Adrenal gland (tissue), 5 donors: ENCODE measurements at regions not wholly inside any gene's neighbourhood (a gene's known extent, or its start where the extent isn't known, plus 50 kb on each side); places are given as distances from the start of the nearest gene placed in this dataset.
"Not testable (repeated sequence)": the region's sequence is repeated elsewhere in the genome, so short reads cannot be mapped to it uniquely, and the experiment has no call there.

ENCODE experiments used
- POLR2A ChIP-seq, 2 donors: fragments of 450-650 bp; IDR thresholded peaks; one replicate each; pipeline ENCODE4 v1.6.1; 2017; ENCODE audit warnings: antibody characterized with exemption in 2 of 2, mild to moderate bottlenecking in 2 of 2, moderate library complexity in 1 of 2
- TF ChIP-seq, protein P1 (sequence below), 6 experiments: fragments of 450-650 bp in 4 of 6; fragments of 200-600 bp in 2 of 6; sonication (generic) in 1 of 6; IDR thresholded peaks; 1 replicate in 5 of 6; 2 replicates in 1 of 6; pipeline versions ENCODE4 v1.5.1 to v1.8.0; 2016 to 2021; ENCODE audit warnings: antibody characterized with exemption in 6 of 6, mild to moderate bottlenecking in 2 of 6, moderate library complexity in 1 of 6
- donor health status: DM: no; HTN: no; CAD: no.

DNA sequence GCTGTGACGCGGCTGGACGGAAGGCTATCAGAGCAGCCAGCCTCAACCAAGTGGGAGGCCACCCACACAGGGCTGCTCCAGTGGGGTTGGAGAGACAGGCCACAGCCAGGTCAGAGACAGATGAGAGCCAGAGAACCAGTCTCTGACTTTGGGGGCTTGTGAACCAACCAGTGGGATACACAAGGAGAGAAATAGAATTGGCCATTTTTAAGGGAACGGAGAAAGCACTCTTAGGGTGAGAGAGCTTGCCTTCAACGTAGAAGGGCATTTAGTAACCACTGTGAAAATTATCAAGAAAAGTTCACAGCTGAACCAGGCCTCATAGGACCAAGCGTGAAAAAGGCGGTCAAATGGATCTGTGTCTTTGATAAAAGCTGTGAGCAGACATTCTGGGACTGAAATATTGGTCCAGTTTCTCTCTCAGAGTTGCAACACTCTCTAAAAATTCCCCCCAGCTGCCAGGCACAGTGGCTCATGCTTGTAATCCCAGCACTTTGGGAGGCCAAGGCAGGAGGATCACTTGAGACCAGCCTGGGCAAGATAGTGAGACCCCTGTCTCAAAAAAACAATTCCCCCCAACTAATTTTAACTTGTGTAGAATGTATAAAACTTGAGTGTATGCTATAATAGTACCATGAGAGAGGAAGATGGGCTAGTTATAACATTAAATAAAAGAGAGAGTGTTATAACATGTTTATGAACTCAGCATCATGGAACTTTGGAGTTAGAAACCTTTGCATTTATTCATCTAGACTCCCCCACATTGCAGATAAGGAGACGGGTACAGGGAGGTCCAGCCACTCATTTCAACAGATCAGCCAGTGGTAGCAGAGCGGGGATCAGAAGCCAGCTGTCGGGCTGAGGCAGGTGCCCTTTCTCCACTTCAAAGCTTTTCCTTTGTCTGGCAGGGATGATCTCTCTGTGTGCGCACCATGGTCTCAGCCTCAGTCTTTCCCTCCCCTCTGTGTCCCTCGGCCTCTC lies 132.2 kb downstream of the NPIPB11 start:
- TF ChIP-seq POLR2A (IDR thresholded peaks at IDR 0.05), result not testable (repeated sequence)
- TF ChIP-seq, protein P1, sequence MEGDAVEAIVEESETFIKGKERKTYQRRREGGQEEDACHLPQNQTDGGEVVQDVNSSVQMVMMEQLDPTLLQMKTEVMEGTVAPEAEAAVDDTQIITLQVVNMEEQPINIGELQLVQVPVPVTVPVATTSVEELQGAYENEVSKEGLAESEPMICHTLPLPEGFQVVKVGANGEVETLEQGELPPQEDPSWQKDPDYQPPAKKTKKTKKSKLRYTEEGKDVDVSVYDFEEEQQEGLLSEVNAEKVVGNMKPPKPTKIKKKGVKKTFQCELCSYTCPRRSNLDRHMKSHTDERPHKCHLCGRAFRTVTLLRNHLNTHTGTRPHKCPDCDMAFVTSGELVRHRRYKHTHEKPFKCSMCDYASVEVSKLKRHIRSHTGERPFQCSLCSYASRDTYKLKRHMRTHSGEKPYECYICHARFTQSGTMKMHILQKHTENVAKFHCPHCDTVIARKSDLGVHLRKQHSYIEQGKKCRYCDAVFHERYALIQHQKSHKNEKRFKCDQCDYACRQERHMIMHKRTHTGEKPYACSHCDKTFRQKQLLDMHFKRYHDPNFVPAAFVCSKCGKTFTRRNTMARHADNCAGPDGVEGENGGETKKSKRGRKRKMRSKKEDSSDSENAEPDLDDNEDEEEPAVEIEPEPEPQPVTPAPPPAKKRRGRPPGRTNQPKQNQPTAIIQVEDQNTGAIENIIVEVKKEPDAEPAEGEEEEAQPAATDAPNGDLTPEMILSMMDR (IDR thresholded peaks at IDR 0.05), result not testable (repeated sequence)
